ENCODE measurements at regions not wholly inside any gene's neighbourhood (a gene's known extent, or its start where the extent isn't known, plus 50 kb on each side); places are given as distances from the start of the nearest gene placed in this dataset.

DNA sequence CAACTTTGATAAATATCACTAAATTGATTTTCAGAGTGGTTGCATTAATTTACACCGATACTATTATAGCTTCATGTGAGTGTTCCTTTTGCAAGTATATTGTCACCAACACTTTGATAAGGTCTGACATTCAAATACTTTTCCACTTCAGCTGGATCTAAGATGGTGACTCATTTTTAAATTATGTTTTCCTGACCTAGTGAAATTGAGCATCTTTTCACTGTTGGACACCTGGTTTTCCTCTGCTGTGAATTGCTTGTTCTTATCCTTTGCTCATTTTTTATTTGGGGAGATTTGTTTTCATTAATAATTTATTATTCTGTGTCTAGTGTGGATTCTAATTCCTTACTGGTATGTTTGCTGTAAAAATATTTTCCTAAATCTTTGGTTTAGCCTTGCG lies 85.2 kb upstream of the PRDM1 start:
- DNase-seq: no peak
- Mint-ChIP-seq H3K36me3 (ENCODE audit: low read depth) (no peaks in the 10 kb centered on the region), H3K27ac (no peak overlapping the region), H3K27me3 (ENCODE audit: low read depth) (peaks cover 51% of the 10 kb centered on the region), H3K4me1 (ENCODE audit: low read depth) (no peaks in the 10 kb centered on the region), H3K9me3 (no peaks in the 10 kb centered on the region), H3K4me3 (no peak overlapping the region)
- CTCF ChIA-PET: no interaction called here
- intact Hi-C loops (cut with micrococcal nuclease): no loop called here

DNA sequence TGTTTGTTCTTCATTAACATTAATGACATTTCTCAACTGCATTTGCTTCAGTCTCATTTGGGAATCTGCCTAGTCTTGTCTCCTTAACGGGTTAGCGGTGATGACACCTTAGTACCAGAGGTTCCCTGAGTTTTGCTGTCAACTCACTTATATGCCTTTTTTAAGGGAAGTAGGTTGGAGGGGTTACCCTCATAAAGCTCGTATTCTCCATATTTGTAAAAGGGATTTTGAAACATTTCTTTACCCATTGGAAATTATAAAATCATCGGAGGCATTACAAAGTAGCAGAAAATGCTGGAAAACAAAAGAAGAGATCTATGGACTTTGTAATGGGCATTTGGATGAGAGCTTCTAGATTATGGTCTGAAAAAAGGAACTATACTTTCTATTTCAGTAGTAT lies 88.7 kb upstream of the PRDM1 start:
- CTCF ChIA-PET: interaction anchor here (0.6 kb wide), 1 partner anchor 13 kb away, joined by 3 read pairs; no protein-coding TSS in a partner anchor
- peaks cover 62% of the 10 kb centered on the region for H3K27me3 Mint-ChIP-seq (ENCODE audit: low read depth)
- no peak for DNase-seq

DNA sequence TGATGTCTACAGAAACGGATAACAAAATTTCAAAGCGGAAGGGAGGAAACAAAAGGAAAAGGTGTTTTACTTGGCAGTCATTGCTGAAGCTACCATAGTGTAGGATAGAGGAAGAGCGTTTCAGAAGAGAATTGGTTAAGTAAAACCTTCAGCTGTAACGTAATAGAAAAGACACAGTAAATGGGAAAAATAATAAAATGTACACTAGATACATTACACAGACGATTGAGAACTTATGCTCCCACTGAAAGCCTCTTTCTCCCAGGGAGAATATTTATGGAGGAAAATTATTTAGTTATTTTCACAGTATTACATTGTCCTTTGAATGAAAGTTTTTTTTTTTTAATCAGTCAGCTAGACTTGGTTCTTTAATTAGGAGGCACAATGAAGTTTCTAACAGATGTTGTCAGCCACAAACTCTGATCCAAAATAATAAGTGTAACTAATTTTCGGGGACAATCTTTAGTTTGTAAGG lies 90.7 kb upstream of the PRDM1 start:
- intact Hi-C loops (cut with micrococcal nuclease): loop anchor here (2.0 kb wide), 1 partner anchor 263 kb away; no protein-coding TSS in a partner anchor
- Mint-ChIP-seq H3K27ac (no peak overlapping the region), H3K27me3 (ENCODE audit: low read depth) (peaks cover 64% of the 10 kb centered on the region), H3K4me3 (peak overlapping the region; percentile 77), H3K36me3 (ENCODE audit: low read depth) (no peaks in the 10 kb centered on the region), H3K9me3 (no peaks in the 10 kb centered on the region), H3K4me1 (ENCODE audit: low read depth) (peaks cover 22% of the 10 kb centered on the region)
- CTCF ChIA-PET: interaction anchor here (0.9 to 1.1 kb wide), 3 partner anchors 122 to 228 kb away, joined by 3 read pairs; no protein-coding TSS in a partner anchor
- no peak for DNase-seq

More for the DNA sequence above, 88.7 kb upstream of the PRDM1 start:
- Mint-ChIP-seq H3K9me3 (no peaks in the 10 kb centered on the region), H3K4me1 (ENCODE audit: low read depth) (peaks cover 19% of the 10 kb centered on the region), H3K36me3 (ENCODE audit: low read depth) (no peaks in the 10 kb centered on the region), H3K4me3 (no peak overlapping the region), H3K27ac (no peak overlapping the region)
- intact Hi-C loops (cut with micrococcal nuclease): no loop called here

DNA sequence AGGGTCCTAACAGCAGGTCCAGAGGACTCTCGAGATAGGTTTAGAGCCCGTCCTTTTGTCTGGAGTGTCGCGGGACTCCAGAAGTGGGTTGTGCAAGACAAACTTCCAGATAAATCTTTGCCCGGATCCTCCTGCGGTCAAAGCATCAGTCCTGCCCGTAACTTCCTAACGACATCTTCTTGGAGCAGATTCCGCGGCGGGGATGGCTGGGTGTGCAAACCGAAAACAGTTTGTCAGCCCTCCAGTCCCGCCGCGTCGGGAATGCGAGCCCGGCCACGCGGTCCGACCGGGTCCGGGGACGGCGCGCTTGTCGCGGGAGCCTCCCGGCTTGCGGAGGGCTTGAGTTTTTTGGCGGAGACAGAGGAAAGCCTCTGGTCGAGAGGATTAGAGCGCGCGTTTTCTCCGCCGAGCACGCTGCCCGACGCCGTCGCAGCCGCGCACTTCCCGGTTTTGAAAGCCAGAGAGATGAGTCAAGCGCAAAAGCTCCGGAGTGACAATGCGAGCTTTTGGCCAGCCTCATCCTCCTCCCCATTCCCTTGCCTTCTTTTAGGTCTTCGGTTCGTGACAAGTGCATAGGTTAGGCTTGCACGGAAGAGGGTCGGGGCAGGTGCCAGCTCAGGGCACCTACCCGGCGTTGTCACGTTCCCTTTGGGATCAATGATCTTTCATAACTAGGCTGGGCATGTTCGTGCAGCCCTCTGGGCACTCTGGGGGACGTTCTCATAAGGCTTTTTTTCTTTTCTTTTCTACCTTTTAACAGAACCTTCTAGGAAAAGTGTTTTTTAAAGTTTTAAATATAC lies 91.3 kb upstream of the PRDM1 start:
- Mint-ChIP-seq H3K4me1 (ENCODE audit: low read depth) (peaks cover 22% of the 10 kb centered on the region), H3K27me3 (ENCODE audit: low read depth) (peaks cover 68% of the 10 kb centered on the region), H3K4me3 (peak overlapping the region; percentile 77), H3K36me3 (ENCODE audit: low read depth) (no peaks in the 10 kb centered on the region), H3K27ac (peak overlapping the region; percentile 38), H3K9me3 (no peaks in the 10 kb centered on the region)
- CTCF ChIA-PET: interaction anchor here (0.6 to 1.4 kb wide), 6 partner anchors 12 to 347 kb away, joined by 3 to 4 read pairs (median 3); no protein-coding TSS in a partner anchor
- DNase-seq: peak; percentile 68
- intact Hi-C loops (cut with micrococcal nuclease): loop anchor here (2.0 to 5.0 kb wide), 4 partner anchors 202 to 502 kb away; partner anchors contain the start of gene ATG5

GRCh38 chr6:105994118-105994590 lies 92.0 kb upstream of the PRDM1 start:
- intact Hi-C loops (cut with micrococcal nuclease): loop anchor here (2.0 to 5.0 kb wide), 4 partner anchors 202 to 502 kb away; partner anchors contain the start of gene ATG5
- peaks cover 69% of the 10 kb centered on the region for H3K27me3 Mint-ChIP-seq (ENCODE audit: low read depth)
- CTCF ChIA-PET: interaction anchor here (0.6 to 4.3 kb wide), 6 partner anchors 14 to 347 kb away, joined by 3 to 21 read pairs (median 4); no protein-coding TSS in a partner anchor
- peak overlapping the region; percentile 77 for H3K4me3 Mint-ChIP-seq
- H3K4me1 Mint-ChIP-seq (ENCODE audit: low read depth): peaks cover 22% of the 10 kb centered on the region
- no peaks in the 10 kb centered on the region for H3K9me3 Mint-ChIP-seq
- H3K27ac Mint-ChIP-seq: peak overlapping the region; percentile 38
- no peaks in the 10 kb centered on the region for H3K36me3 Mint-ChIP-seq (ENCODE audit: low read depth)
- peak; percentile 52 for DNase-seq

DNA sequence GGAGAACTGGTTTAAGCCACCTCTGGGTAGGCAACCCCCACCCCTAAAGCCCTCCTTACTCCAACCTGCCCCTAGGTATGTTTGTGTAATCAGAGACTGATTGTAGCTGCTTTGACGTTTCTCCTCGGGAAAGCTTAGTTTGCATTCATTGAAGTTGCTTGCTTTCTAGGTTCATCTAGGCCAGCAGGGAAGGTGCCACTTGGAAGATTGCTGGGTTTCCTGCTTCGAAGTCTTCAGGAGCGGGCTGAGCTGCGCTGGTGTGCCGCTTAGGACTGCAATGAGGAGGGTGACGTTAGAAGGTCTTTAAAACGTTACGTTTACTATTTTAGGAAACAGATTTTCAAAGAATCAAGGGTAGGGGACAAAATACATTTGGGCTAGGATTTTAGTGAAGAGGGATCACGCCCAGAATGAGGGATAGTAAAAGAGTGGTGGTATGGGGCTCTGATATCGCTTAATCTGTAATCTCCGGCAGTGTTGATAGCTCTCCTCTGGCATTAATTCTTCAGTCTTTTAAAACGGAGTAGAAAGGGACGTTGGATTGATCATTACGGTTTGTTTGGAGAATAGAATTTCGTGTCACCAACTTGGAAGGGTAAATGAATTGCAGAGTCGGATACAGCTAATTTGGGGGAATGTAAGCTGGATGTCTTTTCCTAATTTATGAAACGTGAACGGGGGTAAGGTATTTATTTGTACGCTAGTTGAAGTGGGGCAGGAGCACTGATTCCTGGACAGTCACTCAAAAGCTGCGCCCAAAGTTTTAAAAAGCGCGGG lies 92.6 kb upstream of the PRDM1 start:
- CTCF ChIA-PET: interaction anchor here (0.6 to 4.3 kb wide), 6 partner anchors 14 to 348 kb away, joined by 3 to 21 read pairs (median 4); no protein-coding TSS in a partner anchor
- peaks cover 22% of the 10 kb centered on the region for H3K4me1 Mint-ChIP-seq (ENCODE audit: low read depth)
- intact Hi-C loops (cut with micrococcal nuclease): loop anchor here (2.0 to 5.0 kb wide), 6 partner anchors 201 to 527 kb away; partner anchors contain the start of gene ATG5
- H3K27ac Mint-ChIP-seq: no peak overlapping the region
- no peaks in the 10 kb centered on the region for H3K36me3 Mint-ChIP-seq (ENCODE audit: low read depth)
- peaks cover 72% of the 10 kb centered on the region for H3K27me3 Mint-ChIP-seq (ENCODE audit: low read depth)
- H3K4me3 Mint-ChIP-seq: peak overlapping the region; percentile 77
- DNase-seq: no peak
- no peaks in the 10 kb centered on the region for H3K9me3 Mint-ChIP-seq

DNA sequence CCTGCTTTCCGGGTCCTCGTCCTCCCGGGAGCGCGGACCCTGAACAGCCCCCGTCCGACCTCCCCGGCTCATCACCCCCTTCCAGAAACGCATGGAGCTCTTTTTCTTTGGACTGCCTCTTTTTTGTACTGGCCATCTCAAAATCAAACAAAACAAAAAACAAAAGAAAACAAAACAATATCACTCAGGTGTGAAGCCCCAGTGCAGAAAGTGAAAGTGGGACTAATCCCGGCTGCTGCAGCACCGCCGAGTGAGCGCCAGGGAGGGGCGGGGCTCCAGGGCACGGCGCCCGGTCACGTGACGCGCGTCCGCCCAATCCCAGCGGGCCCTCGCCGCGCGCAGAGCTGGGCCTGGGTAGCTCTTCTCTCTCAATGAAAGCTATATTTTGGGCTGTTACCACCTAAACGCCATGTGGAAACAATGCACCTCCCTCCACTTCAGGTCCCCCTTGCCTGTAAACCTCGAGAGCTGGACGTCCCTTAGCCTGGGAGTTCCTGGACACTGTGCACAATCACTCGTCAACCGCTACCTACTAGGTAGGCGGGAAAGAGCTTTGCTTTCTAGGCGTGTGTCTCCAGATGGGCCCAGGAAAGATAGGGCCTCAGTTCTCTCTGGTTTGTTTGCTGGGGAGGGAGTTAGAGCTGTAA lies 93.7 kb upstream of the PRDM1 start:
- DNase-seq: peak; percentile 90
- Mint-ChIP-seq H3K36me3 (ENCODE audit: low read depth) (no peaks in the 10 kb centered on the region), H3K27ac (peak overlapping the region; percentile 74), H3K4me3 (peak overlapping the region; percentile 88), H3K9me3 (no peaks in the 10 kb centered on the region), H3K27me3 (ENCODE audit: low read depth) (peaks cover 72% of the 10 kb centered on the region), H3K4me1 (ENCODE audit: low read depth) (peaks cover 22% of the 10 kb centered on the region)
- intact Hi-C loops (cut with micrococcal nuclease): loop anchor here (1.0 to 5.0 kb wide), 12 partner anchors 11 to 528 kb away; partner anchors contain the start of genes ATG5 and PRDM1
- CTCF ChIA-PET: interaction anchor here (1.5 to 4.3 kb wide), 3 partner anchors 93 to 231 kb away, joined by 4 to 21 read pairs (median 6); partner anchors contain the start of gene PRDM1

- H3K9me3 Mint-ChIP-seq: no peaks in the 10 kb centered on the region
- CTCF ChIA-PET: interaction anchor here (1.5 to 4.3 kb wide), 3 partner anchors 94 to 231 kb away, joined by 4 to 21 read pairs (median 6); partner anchors contain the start of gene PRDM1
- H3K27me3 Mint-ChIP-seq (ENCODE audit: low read depth): peaks cover 73% of the 10 kb centered on the region
- DNase-seq: peak; percentile 69
- peak overlapping the region; percentile 88 for H3K4me3 Mint-ChIP-seq
- H3K4me1 Mint-ChIP-seq (ENCODE audit: low read depth): peaks cover 22% of the 10 kb centered on the region
- no peaks in the 10 kb centered on the region for H3K36me3 Mint-ChIP-seq (ENCODE audit: low read depth)
- intact Hi-C loops (cut with micrococcal nuclease): loop anchor here (1.0 to 5.0 kb wide), 12 partner anchors 10 to 529 kb away; partner anchors contain the start of genes ATG5 and PRDM1
- H3K27ac Mint-ChIP-seq: peak overlapping the region; percentile 74
Observed at GRCh38 chr6:105991561-105992314, 94.4 kb upstream of the PRDM1 start.

DNA sequence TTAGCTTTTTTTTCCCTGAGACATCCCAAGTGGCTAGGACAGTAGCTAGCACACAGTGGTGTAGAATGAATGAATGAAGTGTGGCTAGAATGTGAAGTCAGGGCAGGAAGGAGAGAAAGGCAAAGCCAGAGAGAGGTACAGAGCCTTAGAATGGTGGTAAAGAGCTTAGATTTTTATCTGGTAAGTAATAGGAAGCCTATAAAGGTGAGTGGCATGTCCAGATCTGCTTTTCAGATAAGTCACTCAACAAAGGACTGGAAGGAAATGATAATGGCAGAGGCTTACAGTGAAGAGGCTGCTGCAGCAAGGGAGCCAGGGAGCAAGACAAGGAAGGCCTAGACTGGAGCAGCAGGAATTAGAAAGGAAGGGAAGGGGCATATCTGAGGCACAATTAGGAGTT lies 96.0 kb upstream of the PRDM1 start:
- DNase-seq: no peak
- no peak overlapping the region for H3K27ac Mint-ChIP-seq
- H3K27me3 Mint-ChIP-seq (ENCODE audit: low read depth): peaks cover 72% of the 10 kb centered on the region
- CTCF ChIA-PET: interaction anchor here (0.6 to 4.3 kb wide), 2 partner anchors 90 to 233 kb away, joined by 4 to 21 read pairs; no protein-coding TSS in a partner anchor
- no peak overlapping the region for H3K4me3 Mint-ChIP-seq
- H3K36me3 Mint-ChIP-seq (ENCODE audit: low read depth): no peaks in the 10 kb centered on the region
- H3K4me1 Mint-ChIP-seq (ENCODE audit: low read depth): peaks cover 25% of the 10 kb centered on the region
- H3K9me3 Mint-ChIP-seq: no peaks in the 10 kb centered on the region
- intact Hi-C loops (cut with micrococcal nuclease): loop anchor here (5.0 kb wide), 3 partner anchors 198 to 498 kb away; partner anchors contain the start of gene ATG5

- H3K27me3 Mint-ChIP-seq (ENCODE audit: low read depth): peaks cover 73% of the 10 kb centered on the region
- H3K9me3 Mint-ChIP-seq: no peaks in the 10 kb centered on the region
- H3K27ac Mint-ChIP-seq: no peak overlapping the region
- H3K4me3 Mint-ChIP-seq: no peak overlapping the region
- no peak for DNase-seq
- intact Hi-C loops (cut with micrococcal nuclease): no loop called here
- no peaks in the 10 kb centered on the region for H3K36me3 Mint-ChIP-seq (ENCODE audit: low read depth)
- CTCF ChIA-PET: no interaction called here
- peaks cover 22% of the 10 kb centered on the region for H3K4me1 Mint-ChIP-seq (ENCODE audit: low read depth)
Observed at GRCh38 chr6:105988812-105989577, 97.1 kb upstream of the PRDM1 start.

All from activated naive CD4-positive, alpha-beta T cell treated with anti-CD3 and anti-CD28 coated beads for 36 hours (primary cell).